ENCODE measurements at regions not wholly inside any gene's neighbourhood (a gene's known extent, or its start where the extent isn't known, plus 50 kb on each side); places are given as distances from the start of the nearest gene placed in this dataset.
"Not testable (repeated sequence)": the region's sequence is repeated elsewhere in the genome, so short reads cannot be mapped to it uniquely, and the experiment has no call there.

- DNase-seq (ENCODE audit: low spot score), result no peak
- no peaks in the 10 kb centered on the region for H3K9me3 Mint-ChIP-seq (ENCODE audit: unreplicated experiment)
- no peaks in the 10 kb centered on the region for H3K27me3 Mint-ChIP-seq (ENCODE audit: unreplicated experiment)
- no peak for TF ChIP-seq CTCF (IDR thresholded peaks at IDR 0.05; ENCODE audit: unreplicated experiment)
- H3K36me3 Mint-ChIP-seq (ENCODE audit: low read depth, unreplicated experiment), result no peaks in the 10 kb centered on the region
- H3K4me1 Mint-ChIP-seq (ENCODE audit: unreplicated experiment), result no peaks in the 10 kb centered on the region
- no peak overlapping the region for H3K27ac Mint-ChIP-seq (ENCODE audit: unreplicated experiment)
- H3K4me3 Mint-ChIP-seq (ENCODE audit: unreplicated experiment), result no peak overlapping the region
These were observed 186.8 kb downstream of the FRK start for GRCh38 chr6:115873901-115874300.

GRCh38 chr6:115870464-115870863 is 190.2 kb downstream of the FRK start:
- Mint-ChIP-seq H3K36me3 (ENCODE audit: low read depth, unreplicated experiment) (no peaks in the 10 kb centered on the region), H3K27ac (ENCODE audit: unreplicated experiment) (no peak overlapping the region), H3K9me3 (ENCODE audit: unreplicated experiment) (no peaks in the 10 kb centered on the region), H3K4me3 (ENCODE audit: unreplicated experiment) (no peak overlapping the region), H3K27me3 (ENCODE audit: unreplicated experiment) (no peaks in the 10 kb centered on the region), H3K4me1 (ENCODE audit: unreplicated experiment) (no peaks in the 10 kb centered on the region)
- DNase-seq (ENCODE audit: low spot score), result no peak
- no peak for TF ChIP-seq CTCF (IDR thresholded peaks at IDR 0.05; ENCODE audit: unreplicated experiment)

- H3K27ac Mint-ChIP-seq (ENCODE audit: unreplicated experiment), result no peak overlapping the region
- H3K4me3 Mint-ChIP-seq (ENCODE audit: unreplicated experiment), result no peak overlapping the region
- H3K9me3 Mint-ChIP-seq (ENCODE audit: unreplicated experiment), result no peaks in the 10 kb centered on the region
- peaks cover 2% of the 10 kb centered on the region for H3K27me3 Mint-ChIP-seq (ENCODE audit: unreplicated experiment)
- no peak for DNase-seq (ENCODE audit: low spot score)
- no peaks in the 10 kb centered on the region for H3K36me3 Mint-ChIP-seq (ENCODE audit: low read depth, unreplicated experiment)
- H3K4me1 Mint-ChIP-seq (ENCODE audit: unreplicated experiment), result no peaks in the 10 kb centered on the region
- no peak for TF ChIP-seq CTCF (IDR thresholded peaks at IDR 0.05; ENCODE audit: unreplicated experiment)
These were observed 194.8 kb downstream of the FRK start for GRCh38 chr6:115865914-115866313.

GRCh38 chr6:115863211-115863610 is 197.5 kb downstream of the FRK start:
- Mint-ChIP-seq H3K27ac (ENCODE audit: unreplicated experiment) (no peak overlapping the region), H3K27me3 (ENCODE audit: unreplicated experiment) (peaks cover 2% of the 10 kb centered on the region), H3K4me3 (ENCODE audit: unreplicated experiment) (no peak overlapping the region), H3K36me3 (ENCODE audit: low read depth, unreplicated experiment) (no peaks in the 10 kb centered on the region), H3K4me1 (ENCODE audit: unreplicated experiment) (no peaks in the 10 kb centered on the region), H3K9me3 (ENCODE audit: unreplicated experiment) (no peaks in the 10 kb centered on the region)
- no peak for DNase-seq (ENCODE audit: low spot score)
- no peak for TF ChIP-seq CTCF (IDR thresholded peaks at IDR 0.05; ENCODE audit: unreplicated experiment)

GRCh38 chr6:115861658-115862057 is 199.0 kb downstream of the FRK start:
- not testable (repeated sequence) for H3K27ac Mint-ChIP-seq (ENCODE audit: unreplicated experiment); H3K4me1 Mint-ChIP-seq (ENCODE audit: unreplicated experiment); H3K4me3 Mint-ChIP-seq (ENCODE audit: unreplicated experiment); H3K9me3 Mint-ChIP-seq (ENCODE audit: unreplicated experiment); H3K36me3 Mint-ChIP-seq (ENCODE audit: low read depth, unreplicated experiment); DNase-seq (ENCODE audit: low spot score); H3K27me3 Mint-ChIP-seq (ENCODE audit: unreplicated experiment)

- not testable (repeated sequence) for DNase-seq (ENCODE audit: low spot score); H3K27ac Mint-ChIP-seq (ENCODE audit: unreplicated experiment); H3K4me1 Mint-ChIP-seq (ENCODE audit: unreplicated experiment); H3K36me3 Mint-ChIP-seq (ENCODE audit: low read depth, unreplicated experiment); H3K4me3 Mint-ChIP-seq (ENCODE audit: unreplicated experiment); H3K27me3 Mint-ChIP-seq (ENCODE audit: unreplicated experiment); H3K9me3 Mint-ChIP-seq (ENCODE audit: unreplicated experiment)
These were observed 201.1 kb downstream of the FRK start for GRCh38 chr6:115859577-115859976.

All from endothelial cell (in vitro differentiated cells).